GM10266 (cell line): ENCODE measurements at regions not wholly inside any gene's neighbourhood (a gene's known extent, or its start where the extent isn't known, plus 50 kb on each side); places are given as distances from the start of the nearest gene placed in this dataset.

Source experiments
- DNase-seq: peaks from one replicate; pipeline ENCODE4 v3.0.0; 2012; ENCODE audit errors: extremely low spot score
- TF ChIP-seq, protein P1 (sequence below): IDR thresholded peaks from 2 replicates; pipeline ENCODE4 v1.5.1; 2012; ENCODE audit warnings: mild to moderate bottlenecking, low read depth; ENCODE audit not compliant: control insufficient read depth, insufficient read depth; ENCODE audit errors: missing control alignments

GRCh38 chr15:62584301-62585235 lies 419.5 kb upstream of the C2CD4B start:
- TF ChIP-seq, protein P1, sequence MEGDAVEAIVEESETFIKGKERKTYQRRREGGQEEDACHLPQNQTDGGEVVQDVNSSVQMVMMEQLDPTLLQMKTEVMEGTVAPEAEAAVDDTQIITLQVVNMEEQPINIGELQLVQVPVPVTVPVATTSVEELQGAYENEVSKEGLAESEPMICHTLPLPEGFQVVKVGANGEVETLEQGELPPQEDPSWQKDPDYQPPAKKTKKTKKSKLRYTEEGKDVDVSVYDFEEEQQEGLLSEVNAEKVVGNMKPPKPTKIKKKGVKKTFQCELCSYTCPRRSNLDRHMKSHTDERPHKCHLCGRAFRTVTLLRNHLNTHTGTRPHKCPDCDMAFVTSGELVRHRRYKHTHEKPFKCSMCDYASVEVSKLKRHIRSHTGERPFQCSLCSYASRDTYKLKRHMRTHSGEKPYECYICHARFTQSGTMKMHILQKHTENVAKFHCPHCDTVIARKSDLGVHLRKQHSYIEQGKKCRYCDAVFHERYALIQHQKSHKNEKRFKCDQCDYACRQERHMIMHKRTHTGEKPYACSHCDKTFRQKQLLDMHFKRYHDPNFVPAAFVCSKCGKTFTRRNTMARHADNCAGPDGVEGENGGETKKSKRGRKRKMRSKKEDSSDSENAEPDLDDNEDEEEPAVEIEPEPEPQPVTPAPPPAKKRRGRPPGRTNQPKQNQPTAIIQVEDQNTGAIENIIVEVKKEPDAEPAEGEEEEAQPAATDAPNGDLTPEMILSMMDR = no peak
- DNase-seq = no peak

- TF ChIP-seq, protein P1 = no peak
- no peak for DNase-seq
Observed at GRCh38 chr15:62588938-62589670, 424.0 kb upstream of the C2CD4B start.

- no peak for DNase-seq
- TF ChIP-seq, protein P1 = no peak
Observed at GRCh38 chr15:62591842-62592838, 427.1 kb upstream of the C2CD4B start.

DNA sequence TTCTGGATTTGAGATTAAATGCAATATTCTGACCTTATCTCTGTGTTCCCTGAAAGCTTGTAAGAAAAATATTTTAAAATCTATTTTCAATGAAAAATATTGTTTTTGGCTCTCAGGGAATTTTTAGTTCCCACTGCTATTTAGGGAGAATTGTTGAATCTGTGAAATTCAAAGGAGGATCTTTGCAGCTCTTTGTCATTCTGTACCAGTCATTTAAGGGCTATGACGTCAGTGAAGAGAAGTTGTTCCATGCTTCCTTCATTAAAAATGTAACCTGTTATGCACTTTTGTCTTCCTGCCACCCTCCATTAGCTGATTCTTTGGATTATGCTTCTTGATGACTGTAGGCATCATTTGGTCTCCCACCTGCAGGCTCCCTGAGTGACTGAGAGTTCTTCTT lies 427.8 kb upstream of the C2CD4B start:
- TF ChIP-seq, protein P1 = no peak
- no peak for DNase-seq

GRCh38 chr15:62593681-62594399 lies 428.8 kb upstream of the C2CD4B start:
- DNase-seq = no peak

GRCh38 chr15:62598217-62598616 lies 433.1 kb upstream of the C2CD4B start:
- DNase-seq = no peak
- TF ChIP-seq, protein P1 = no peak

More at GRCh38 chr15:62593681-62594399, 428.8 kb upstream of the C2CD4B start:
- TF ChIP-seq, protein P1 = no peak
